ENCODE measurements at regions not wholly inside any gene's neighbourhood (a gene's known extent, or its start where the extent isn't known, plus 50 kb on each side); places are given as distances from the start of the nearest gene placed in this dataset.

DNA sequence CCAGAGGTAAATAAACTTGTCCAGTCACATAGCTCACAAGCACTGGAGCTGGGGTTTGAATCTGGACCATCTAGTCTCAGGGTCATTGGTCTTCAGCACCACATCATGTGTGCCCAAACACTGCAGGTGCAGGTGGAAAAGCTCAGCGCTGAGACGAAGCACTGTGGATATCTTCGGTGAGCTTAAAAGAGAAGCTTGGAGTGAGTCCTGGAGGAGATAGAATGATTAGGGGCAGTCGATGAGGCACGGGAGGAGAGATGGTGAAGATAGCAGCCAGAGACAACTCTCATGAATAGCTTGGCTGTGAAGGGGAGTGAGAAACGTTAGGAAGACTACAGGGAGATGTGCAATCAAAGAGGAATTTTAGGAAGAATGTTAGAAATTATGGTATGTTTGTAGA is 389.3 kb downstream of the FGF9 start:
- no peak overlapping the region for H2AFZ ChIP-seq (ENCODE audit: insufficient read depth, low read depth, low read length, poor library complexity, severe bottlenecking)
- H3K9me3 ChIP-seq (ENCODE audit: control extremely low read depth in 1 of 3, control insufficient read depth in 2 of 3, insufficient read depth in 1 of 3, low read length in 2 of 3) = no peaks in the 10 kb centered on the region
- ChIA-PET POLR2A (no interaction called here), CTCF (interaction anchor here (0.6 to 2.4 kb wide), 7 partner anchors 10 to 494 kb away, joined by 3 to 17 read pairs (median 3); no protein-coding TSS in a partner anchor)
- H3K27ac ChIP-seq (ENCODE audit: low read length in 2 of 2) = no peak overlapping the region
- peaks cover 45% of the 10 kb centered on the region for H3K4me1 Mint-ChIP-seq
- TF ChIP-seq, protein P1, sequence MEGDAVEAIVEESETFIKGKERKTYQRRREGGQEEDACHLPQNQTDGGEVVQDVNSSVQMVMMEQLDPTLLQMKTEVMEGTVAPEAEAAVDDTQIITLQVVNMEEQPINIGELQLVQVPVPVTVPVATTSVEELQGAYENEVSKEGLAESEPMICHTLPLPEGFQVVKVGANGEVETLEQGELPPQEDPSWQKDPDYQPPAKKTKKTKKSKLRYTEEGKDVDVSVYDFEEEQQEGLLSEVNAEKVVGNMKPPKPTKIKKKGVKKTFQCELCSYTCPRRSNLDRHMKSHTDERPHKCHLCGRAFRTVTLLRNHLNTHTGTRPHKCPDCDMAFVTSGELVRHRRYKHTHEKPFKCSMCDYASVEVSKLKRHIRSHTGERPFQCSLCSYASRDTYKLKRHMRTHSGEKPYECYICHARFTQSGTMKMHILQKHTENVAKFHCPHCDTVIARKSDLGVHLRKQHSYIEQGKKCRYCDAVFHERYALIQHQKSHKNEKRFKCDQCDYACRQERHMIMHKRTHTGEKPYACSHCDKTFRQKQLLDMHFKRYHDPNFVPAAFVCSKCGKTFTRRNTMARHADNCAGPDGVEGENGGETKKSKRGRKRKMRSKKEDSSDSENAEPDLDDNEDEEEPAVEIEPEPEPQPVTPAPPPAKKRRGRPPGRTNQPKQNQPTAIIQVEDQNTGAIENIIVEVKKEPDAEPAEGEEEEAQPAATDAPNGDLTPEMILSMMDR (IDR thresholded peaks at IDR 0.05) = no peak
- no peak for TF ChIP-seq EZH2 (IDR thresholded peaks at IDR 0.05; ENCODE audit: borderline replicate concordance, insufficient read depth, low read depth, low read length, poor library complexity, severe bottlenecking)
- peak overlapping the region; percentile 12 for H3K27ac Mint-ChIP-seq
- no peak for ATAC-seq (ENCODE audit: low read depth)
- H3K4me3 Mint-ChIP-seq = peak overlapping the region; percentile 6
- DNase-seq = no peak
- H3K36me3 ChIP-seq (replicated peaks in 1 of 2; ENCODE audit: control extremely low read depth in 1 of 2, control insufficient read depth in 1 of 2, extremely low read depth in 1 of 2, insufficient read depth in 2 of 2, low read length in 1 of 2) = no peaks in the 10 kb centered on the region
- 89% methylated on average over 6 of the region's 6 CpGs for whole genome bisulfite sequencing (ENCODE audit: insufficient coverage)
- H3K9ac ChIP-seq (ENCODE audit: low read length) = no peak overlapping the region
- no peak overlapping the region for H3K4me2 ChIP-seq (replicated peaks; ENCODE audit: low read depth, low read length, poor library complexity, severe bottlenecking)
- H3K79me2 ChIP-seq (ENCODE audit: control insufficient read depth, insufficient read depth, low read length) = no peaks in the 10 kb centered on the region
- no peaks in the 10 kb centered on the region for H4K20me1 ChIP-seq (ENCODE audit: control insufficient read depth, insufficient read depth, low read length, poor library complexity, severe bottlenecking)
- H3K4me3 ChIP-seq (ENCODE audit: control extremely low read depth in 1 of 5, extremely low read depth in 1 of 5, insufficient read depth in 1 of 5, low read depth in 2 of 5, low read length in 4 of 5) = no peak overlapping the region
- no peaks in the 10 kb centered on the region for H3K27me3 Mint-ChIP-seq
- no peaks in the 10 kb centered on the region for H3K27me3 ChIP-seq (replicated peaks in 1 of 4; ENCODE audit: control extremely low read depth in 1 of 4, control insufficient read depth in 3 of 4, insufficient read depth in 4 of 4, low read length in 3 of 4)
- no peaks in the 10 kb centered on the region for H3K9me3 Mint-ChIP-seq (ENCODE audit: insufficient read depth)
- peaks cover 35% of the 10 kb centered on the region in 2 donors for H3K4me1 ChIP-seq (ENCODE audit: control insufficient read depth in 2 of 2, insufficient read depth in 2 of 2, low read length in 2 of 2)
- intact Hi-C loops (cut with micrococcal nuclease) = loop anchor here (5.0 kb wide), 2 partner anchors 217 to 388 kb away; partner anchors contain the start of gene FGF9

DNA sequence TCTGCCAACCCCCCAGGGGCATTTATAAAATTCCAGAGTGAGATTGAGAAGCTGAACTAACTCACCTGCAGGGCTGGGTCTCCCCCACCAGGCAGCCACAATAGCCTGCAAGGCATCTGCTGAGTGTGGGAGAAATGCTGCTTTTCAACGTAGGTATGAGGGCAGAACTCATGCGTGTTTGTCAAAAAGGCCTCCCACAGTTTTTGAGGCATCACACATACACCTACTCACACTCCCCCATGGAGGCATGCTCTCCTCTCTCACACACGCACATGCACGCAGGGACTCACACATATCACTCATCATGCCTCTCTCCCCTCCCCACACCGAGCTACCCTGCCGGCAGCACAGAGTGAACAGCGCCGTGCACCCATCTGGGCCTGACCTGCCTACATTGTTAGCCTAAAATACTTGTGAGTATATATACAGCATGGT is 390.5 kb downstream of the FGF9 start:
- DNase-seq (no peak), ATAC-seq (ENCODE audit: low read depth) (peak; percentile 42)
- H3K9me3 Mint-ChIP-seq (ENCODE audit: insufficient read depth) = no peaks in the 10 kb centered on the region
- peaks cover 49% of the 10 kb centered on the region for H3K4me1 Mint-ChIP-seq
- H3K4me3 ChIP-seq (ENCODE audit: control extremely low read depth in 1 of 5, extremely low read depth in 1 of 5, insufficient read depth in 1 of 5, low read depth in 2 of 5, low read length in 4 of 5) = peak overlapping the region in 2 of 5 experiments; percentile 25 to 34
- H3K27ac ChIP-seq (ENCODE audit: low read length in 2 of 2) = peak overlapping the region; percentile 69 to 81
- H4K20me1 ChIP-seq (ENCODE audit: control insufficient read depth, insufficient read depth, low read length, poor library complexity, severe bottlenecking) = no peaks in the 10 kb centered on the region
- H3K27ac Mint-ChIP-seq = peak overlapping the region; percentile 89
- H3K9me3 ChIP-seq (ENCODE audit: control extremely low read depth in 1 of 3, control insufficient read depth in 2 of 3, insufficient read depth in 1 of 3, low read length in 2 of 3) = no peaks in the 10 kb centered on the region
- H3K9ac ChIP-seq (ENCODE audit: low read length) = peak overlapping the region; percentile 25
- ChIA-PET CTCF (interaction anchor here (1.0 to 2.4 kb wide), 4 partner anchors 20 to 423 kb away, joined by 3 to 17 read pairs (median 4); no protein-coding TSS in a partner anchor), POLR2A (no interaction called here)
- H3K27me3 Mint-ChIP-seq = no peaks in the 10 kb centered on the region
- TF ChIP-seq EZH2 (IDR thresholded peaks at IDR 0.05; ENCODE audit: borderline replicate concordance, insufficient read depth, low read depth, low read length, poor library complexity, severe bottlenecking) = no peak
- TF ChIP-seq, protein P1 (IDR thresholded peaks at IDR 0.05) = no peak
- 74% methylated on average over 2 of the region's 8 CpGs for WGBS (ENCODE audit: insufficient coverage)
- no peaks in the 10 kb centered on the region for H3K36me3 ChIP-seq (replicated peaks in 1 of 2; ENCODE audit: control extremely low read depth in 1 of 2, control insufficient read depth in 1 of 2, extremely low read depth in 1 of 2, insufficient read depth in 2 of 2, low read length in 1 of 2)
- H3K4me3 Mint-ChIP-seq = peak overlapping the region; percentile 58
- no peaks in the 10 kb centered on the region for H3K79me2 ChIP-seq (ENCODE audit: control insufficient read depth, insufficient read depth, low read length)
- peaks cover 35% of the 10 kb centered on the region in 2 donors for H3K4me1 ChIP-seq (ENCODE audit: control insufficient read depth in 2 of 2, insufficient read depth in 2 of 2, low read length in 2 of 2)
- H3K4me2 ChIP-seq (replicated peaks; ENCODE audit: low read depth, low read length, poor library complexity, severe bottlenecking) = peak overlapping the region; percentile 54
- H2AFZ ChIP-seq (ENCODE audit: insufficient read depth, low read depth, low read length, poor library complexity, severe bottlenecking) = peak overlapping the region; percentile 68
- no peaks in the 10 kb centered on the region for H3K27me3 ChIP-seq (replicated peaks in 1 of 4; ENCODE audit: control extremely low read depth in 1 of 4, control insufficient read depth in 3 of 4, insufficient read depth in 4 of 4, low read length in 3 of 4)
- intact Hi-C loops (cut with micrococcal nuclease) = loop anchor here (5.0 kb wide), 2 partner anchors 216 to 389 kb away; partner anchors contain the start of gene FGF9

All from B cell (primary cell).